ENCODE measurements at regions not wholly inside any gene's neighbourhood (a gene's known extent, or its start where the extent isn't known, plus 50 kb on each side); places are given as distances from the start of the nearest gene placed in this dataset.

- TF ChIP-seq, protein P1, sequence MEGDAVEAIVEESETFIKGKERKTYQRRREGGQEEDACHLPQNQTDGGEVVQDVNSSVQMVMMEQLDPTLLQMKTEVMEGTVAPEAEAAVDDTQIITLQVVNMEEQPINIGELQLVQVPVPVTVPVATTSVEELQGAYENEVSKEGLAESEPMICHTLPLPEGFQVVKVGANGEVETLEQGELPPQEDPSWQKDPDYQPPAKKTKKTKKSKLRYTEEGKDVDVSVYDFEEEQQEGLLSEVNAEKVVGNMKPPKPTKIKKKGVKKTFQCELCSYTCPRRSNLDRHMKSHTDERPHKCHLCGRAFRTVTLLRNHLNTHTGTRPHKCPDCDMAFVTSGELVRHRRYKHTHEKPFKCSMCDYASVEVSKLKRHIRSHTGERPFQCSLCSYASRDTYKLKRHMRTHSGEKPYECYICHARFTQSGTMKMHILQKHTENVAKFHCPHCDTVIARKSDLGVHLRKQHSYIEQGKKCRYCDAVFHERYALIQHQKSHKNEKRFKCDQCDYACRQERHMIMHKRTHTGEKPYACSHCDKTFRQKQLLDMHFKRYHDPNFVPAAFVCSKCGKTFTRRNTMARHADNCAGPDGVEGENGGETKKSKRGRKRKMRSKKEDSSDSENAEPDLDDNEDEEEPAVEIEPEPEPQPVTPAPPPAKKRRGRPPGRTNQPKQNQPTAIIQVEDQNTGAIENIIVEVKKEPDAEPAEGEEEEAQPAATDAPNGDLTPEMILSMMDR (IDR thresholded peaks at IDR 0.05): no peak
These were observed 618.2 kb downstream of the METTL15 start for GRCh38 chr11:28726432-28726831.

- TF ChIP-seq, protein P1 (IDR thresholded peaks at IDR 0.05): no peak
These were observed 607.5 kb downstream of the METTL15 start for GRCh38 chr11:28715726-28716125.

GRCh38 chr11:28713850-28714249 is 605.7 kb downstream of the METTL15 start:
- TF ChIP-seq, protein P1 (IDR thresholded peaks at IDR 0.05): no peak

GRCh38 chr11:28708075-28708474 is 599.9 kb downstream of the METTL15 start:
- TF ChIP-seq, protein P1 (IDR thresholded peaks at IDR 0.05): no peak

DNA sequence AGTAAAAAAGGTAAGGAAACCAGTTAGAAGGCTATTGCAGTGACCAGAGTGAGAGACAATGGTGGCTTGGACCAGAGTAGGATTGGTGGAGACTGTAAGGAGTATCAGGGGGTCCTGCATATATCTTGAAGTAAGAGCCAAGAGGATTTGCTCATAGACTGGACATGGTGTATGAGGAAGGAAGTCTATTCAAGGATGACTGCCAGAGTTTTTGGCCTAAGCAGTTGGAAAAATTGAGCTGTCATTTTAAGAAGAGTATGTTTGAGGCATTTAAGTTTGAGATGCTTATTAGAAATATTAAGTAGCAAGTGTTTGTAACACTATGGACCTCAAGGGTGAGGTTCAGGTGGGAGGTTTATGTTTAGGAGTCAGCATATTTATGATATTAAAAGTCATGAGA is 596.6 kb downstream of the METTL15 start:
- TF ChIP-seq, protein P1 (IDR thresholded peaks at IDR 0.05): no peak

- TF ChIP-seq, protein P1 (IDR thresholded peaks at IDR 0.05): no peak
These were observed 595.2 kb downstream of the METTL15 start for GRCh38 chr11:28703371-28703770.

GRCh38 chr11:28702871-28703270 is 594.7 kb downstream of the METTL15 start:
- TF ChIP-seq, protein P1 (IDR thresholded peaks at IDR 0.05): no peak

DNA sequence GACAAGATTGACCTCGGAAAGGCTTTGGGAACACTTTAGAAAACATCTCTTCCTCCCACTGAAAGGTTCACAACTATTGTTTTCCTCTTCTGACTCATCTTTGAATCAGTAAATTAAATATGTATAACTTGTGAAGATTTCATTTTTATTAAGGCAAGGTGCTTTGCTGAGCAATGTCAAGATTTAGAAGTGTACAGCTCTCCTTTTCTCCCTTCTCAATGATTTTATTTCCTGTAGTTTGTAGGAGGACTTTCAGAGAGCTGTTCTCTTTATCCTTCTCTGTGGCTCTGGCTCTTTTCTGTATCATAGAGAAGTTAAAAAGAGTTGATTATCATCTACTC is 594.2 kb downstream of the METTL15 start:
- TF ChIP-seq, protein P1 (IDR thresholded peaks at IDR 0.05): no peak

Data from LNCAP (cell line).